G401 (cell line): ENCODE measurements at regions not wholly inside any gene's neighbourhood (a gene's known extent, or its start where the extent isn't known, plus 50 kb on each side); places are given as distances from the start of the nearest gene placed in this dataset.

Experiments
- DNase-seq: peaks from one replicate; pipeline ENCODE4 v3.0.0-alpha.2; 2015; ENCODE audit warnings: low spot score
- in situ Hi-C: cut with HindIII; loops from 2 replicates; pipeline ENCODE4 v1.10.0; 2016; ENCODE audit warnings: low sequenced_read_pairs, mixed read lengths

DNA sequence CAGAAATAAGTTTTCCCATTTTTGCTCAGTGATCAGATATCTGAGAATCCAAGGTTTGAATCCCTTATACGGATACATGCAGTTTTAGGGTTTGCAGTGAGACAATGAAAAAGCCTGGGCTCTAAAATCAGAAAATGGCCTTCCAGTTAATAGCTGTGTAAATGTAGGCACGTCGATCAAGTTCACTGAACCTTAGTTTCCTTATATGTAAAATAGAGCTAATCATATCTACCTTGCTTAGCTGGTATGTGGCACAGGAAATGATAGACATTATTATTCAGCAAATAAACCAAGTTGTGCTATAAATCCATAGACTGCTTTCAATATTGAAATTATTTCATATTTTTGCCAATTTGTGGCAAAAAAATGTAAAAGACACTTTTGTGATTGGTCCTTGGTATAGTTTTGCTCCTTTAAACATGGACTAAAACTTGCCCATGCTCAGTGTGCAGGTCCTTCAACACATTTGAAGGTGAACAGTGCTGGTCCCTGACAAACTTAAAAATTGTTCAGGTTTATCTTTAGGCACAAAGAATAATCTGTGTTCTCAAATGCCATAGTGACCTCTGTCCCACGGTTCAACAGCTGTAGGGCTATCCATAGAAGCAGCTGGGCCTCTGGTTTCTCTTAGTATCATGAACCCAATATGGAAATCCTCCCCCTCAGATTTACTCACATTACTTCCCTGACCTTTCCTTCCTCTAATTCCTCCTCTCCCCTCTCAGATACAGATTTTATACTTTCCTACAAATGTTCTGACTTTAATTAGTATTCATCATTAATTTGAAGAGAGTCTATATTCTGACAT, 51.0 kb downstream of the CCDC54 start:
- peak; percentile 25 for DNase-seq
- in situ Hi-C loops = no loop called here

DNA sequence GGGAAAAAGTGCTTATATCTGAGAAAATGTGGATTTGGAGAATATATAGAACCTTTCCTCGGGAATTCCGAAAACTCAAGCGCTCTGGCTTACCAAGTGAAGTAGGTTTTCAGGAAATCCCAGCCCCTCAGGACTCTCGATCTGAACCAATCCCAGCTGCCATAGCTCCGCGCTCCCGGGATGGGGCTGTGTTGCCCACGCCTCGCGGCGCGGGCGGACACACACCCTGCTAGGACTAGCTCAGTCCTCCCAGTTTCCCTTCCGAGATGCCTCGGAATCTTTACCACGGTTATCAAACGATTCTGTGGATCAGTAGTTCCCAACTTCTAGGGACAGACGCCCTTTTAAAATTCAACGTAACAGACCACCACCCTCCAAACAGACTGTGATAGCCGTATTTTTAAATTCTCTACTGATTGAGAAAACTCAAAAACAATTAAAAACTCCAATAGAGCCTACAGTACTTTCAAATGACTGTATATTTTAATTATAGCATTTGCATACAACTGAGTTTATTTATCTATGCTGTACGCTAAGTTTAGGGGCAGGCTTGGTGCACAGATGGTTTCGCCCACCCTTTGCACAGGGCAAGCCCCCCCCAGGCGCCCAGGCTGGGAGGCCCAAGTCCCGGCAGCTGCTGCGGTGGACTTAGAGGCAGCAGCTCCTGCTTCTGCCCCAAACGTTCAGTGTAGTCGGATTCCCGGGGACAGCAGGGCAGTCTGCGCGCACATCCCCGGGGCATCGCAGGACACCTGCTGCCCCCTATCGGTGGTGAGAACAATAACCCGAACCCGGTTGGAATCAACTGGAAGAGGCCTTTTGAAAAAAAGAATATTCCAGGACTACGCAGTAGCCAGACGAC, 52.3 kb downstream of the CCDC54 start:
- DNase-seq = peak; percentile 82
- in situ Hi-C loops = no loop called here

DNA sequence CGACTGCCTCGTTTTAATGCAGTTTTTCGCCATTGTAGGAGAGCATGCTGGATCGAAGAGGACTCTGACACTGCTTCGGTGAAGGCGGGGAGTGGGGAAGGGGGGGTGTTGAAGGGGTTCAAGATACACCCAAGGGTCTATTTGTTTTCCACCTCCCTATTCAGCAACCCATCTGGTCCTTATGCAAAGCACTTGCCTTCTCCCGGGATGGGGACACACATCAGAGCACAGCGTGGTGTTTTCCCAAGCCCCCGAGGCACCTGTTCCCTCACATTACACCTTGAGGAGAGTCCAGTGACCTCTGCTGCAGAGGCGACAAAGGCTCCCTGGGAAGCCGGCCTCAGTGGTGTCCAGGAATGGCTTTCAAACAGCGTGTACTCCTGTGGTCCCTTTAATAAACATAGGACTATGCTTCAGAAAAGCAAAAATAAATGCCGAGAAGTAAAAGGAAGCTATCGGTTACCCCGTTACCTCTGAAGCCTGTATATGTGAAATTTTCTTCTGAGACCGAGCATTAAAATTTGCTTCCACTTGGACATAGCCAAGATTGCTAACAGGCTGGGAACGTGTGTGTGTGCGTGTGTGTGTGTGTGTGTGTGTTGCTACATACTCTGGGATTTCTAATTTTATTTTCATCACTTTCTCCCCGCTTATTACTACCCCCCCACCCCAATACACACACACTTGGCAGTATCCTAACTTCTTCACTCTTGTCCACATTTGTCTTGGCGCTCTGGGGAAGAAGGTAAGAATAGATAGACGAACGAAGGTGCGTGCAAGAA, 53.2 kb downstream of the CCDC54 start:
- DNase-seq = no peak
- in situ Hi-C loops = no loop called here

DNA sequence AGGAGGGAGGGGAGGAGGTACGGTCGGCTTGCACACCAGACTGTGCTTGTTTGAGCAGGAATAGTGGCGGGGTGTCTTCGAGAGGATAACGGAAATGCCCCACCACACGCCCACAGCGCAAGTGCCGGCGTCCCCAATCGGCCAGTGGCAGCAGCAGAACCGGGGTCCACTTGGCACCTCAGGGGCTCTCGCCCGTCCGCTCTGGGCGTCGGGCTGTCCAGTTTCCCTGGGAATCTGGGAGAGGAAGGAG, 53.7 kb downstream of the CCDC54 start:
- DNase-seq = peak; percentile 66
- in situ Hi-C loops = no loop called here

DNA sequence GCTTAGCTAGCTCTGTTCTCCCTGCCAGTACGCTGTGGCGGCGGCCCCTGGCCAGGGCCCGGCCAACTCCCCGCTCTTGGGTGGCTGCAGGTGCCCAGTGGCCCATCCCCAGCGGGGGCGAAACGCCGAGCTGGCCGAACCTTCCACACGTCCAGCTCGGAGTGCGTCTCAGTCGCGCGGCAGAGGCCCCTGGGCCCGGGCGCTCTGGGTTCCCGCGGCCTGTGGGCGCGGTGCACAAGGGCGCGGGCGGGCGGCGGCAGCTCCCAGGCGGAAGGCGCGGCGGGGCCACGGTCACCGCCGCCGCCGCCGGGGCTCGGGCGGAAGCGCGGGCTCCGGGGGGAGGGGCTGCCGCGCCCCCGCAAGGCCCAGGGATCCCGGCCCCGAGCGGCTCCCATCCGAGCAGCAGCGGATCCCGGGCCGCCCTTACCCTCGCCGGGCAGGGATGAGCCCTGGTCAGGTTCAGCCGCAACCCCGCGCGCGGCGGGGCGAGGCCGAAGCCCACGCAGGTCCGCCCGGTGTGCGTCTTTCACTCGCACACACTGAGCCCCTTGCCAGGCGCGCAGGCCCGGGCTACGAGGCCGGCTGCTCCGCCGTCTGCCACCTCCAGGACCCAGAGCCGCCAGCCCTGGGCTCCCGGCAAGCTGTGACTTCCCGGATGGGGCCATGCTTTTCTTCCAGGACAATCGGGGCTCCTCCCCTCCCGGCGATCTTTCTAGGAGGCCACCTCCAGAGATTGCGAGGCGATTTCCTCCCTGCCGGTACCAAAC, 54.2 kb downstream of the CCDC54 start:
- in situ Hi-C loops = no loop called here
- DNase-seq = peak; percentile 76

DNA sequence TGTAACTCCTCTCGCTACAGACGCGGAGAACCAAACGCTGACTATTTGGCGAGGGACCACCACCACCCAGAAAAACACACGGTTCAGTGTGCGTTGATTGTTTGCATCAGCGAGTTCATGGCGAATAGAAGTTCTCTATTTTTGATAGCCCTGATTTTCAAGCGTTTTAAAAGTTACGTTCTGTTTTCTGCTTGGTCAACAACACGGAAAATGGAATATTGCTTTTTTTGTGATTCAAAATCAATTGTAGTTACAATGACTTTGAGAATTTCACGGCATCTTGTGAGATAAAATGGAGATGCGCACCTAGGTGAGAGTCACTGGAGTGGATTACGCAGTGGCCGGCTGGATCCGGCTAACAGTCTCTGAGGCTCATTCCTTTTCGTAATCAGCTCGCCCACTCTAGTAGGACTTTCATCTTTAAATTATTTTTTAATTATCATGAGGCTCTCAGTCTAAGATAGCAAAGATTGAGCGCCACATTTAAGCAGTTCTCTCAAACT, 54.8 kb downstream of the CCDC54 start:
- peak; percentile 42 for DNase-seq
- in situ Hi-C loops = no loop called here

DNA sequence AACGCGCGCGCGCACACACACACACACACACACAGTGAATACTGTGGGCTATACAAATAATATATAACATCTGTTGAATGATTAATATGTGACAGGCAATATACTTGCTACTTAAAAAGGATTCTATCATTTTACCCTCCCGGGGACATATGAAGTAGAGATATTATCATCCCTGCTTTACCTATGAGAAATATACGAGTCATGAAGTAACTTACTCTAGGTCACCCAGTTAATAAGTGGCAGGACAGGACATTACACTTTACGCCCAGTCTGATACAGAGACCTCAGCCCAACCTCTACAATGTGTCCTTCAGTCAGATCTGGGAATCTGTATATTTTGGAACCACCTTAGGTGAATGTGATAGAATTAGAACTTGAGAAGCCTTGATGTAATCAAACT, 55.4 kb downstream of the CCDC54 start:
- no peak for DNase-seq
- in situ Hi-C loops = no loop called here

DNA sequence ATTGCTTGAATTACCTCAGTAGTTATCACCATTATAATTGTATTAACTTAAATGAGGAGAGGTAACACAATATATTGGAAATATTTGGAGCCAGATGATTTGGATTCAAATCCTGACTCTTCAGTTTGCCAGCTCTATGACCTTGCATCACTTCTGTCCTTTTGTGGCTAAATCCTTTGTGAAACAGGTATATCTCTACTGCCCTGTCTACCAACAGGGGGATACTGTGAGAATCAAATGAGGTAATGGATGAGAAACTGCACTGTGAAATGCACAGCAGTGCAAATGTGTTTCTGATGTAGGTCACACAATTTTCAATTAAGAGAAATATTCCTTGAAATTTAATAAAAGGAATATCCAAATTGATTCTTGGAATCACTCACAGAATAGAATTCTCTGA, 58.8 kb downstream of the CCDC54 start:
- no peak for DNase-seq
- in situ Hi-C loops = no loop called here

DNA sequence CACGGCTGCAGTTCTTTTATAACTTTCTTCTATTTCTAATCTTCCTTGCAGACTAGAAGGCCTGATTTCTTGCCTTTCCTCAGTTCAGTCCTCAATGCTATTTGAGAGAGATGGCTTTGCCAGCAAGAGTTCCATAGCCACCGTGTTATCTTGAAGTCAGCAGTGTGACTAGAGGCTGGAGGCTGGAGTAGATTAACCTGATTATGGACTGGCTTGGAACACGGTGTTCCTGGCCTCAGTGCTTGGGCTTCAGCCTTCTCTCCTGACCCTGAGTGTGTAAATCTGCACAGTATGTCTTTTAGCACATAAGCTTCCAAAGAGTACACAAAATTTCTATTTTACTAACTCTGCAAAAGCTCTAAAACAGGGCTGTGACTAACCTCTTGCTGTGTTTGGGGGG, 61.4 kb downstream of the CCDC54 start:
- in situ Hi-C loops = no loop called here
- DNase-seq = no peak

DNA sequence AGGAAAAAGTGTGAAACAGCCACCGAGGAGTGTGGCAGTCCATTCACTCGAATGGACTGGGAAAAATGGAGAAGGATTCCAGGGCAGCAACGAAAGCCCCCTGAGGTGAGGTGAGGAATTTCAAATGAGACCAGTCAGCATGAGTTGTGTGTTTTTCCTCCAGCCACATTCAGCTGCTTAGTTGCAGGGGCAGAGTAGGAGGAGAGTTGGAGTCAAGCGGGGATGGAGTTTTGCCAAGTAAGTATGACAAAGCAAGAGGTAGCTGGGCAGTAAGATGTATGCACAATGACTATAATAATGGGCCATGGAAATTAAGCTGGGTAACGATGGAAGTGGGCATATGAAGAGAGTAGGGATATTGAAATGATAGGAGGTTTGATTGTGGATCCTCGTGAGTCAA, 64.4 kb downstream of the CCDC54 start:
- DNase-seq = no peak
- in situ Hi-C loops = no loop called here

DNA sequence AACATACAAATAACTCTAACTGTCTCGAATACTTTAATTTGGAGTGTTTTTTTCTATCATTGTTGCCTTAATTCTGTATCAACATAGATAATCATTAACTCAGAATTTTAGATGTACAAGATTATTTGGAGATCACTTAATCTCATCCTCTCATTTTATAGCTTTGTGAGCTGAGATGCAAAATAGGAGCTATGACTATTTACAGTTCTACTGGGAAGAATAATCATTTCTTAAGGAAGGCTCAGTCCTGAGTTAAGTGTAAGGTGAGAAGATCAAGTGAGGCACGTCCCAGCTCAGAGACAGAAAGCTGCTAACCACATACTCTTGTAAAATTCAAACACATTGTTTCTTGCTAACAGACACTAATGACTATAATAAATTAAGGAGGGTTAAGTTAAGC, 66.2 kb downstream of the CCDC54 start:
- DNase-seq = no peak
- in situ Hi-C loops = no loop called here

DNA sequence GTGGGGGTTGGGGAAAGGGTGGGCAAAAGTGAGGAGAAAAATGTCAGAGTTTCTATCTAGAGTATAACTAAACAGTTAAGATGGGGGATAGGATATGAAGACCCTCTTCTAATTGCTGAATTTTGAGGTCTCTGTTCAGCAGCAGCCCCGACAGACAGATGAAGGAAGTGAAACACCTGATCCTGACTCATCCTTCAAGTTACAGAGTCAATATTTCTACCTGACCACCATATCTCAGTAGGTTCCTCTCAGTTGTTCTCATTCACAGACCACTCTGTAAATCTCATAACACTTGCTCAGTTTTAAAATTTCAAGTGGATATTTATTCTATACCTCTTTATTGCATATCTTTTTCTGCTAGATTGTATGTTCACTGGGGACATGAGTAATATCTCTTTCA, 69.5 kb downstream of the CCDC54 start:
- DNase-seq = no peak
- in situ Hi-C loops = no loop called here

DNA sequence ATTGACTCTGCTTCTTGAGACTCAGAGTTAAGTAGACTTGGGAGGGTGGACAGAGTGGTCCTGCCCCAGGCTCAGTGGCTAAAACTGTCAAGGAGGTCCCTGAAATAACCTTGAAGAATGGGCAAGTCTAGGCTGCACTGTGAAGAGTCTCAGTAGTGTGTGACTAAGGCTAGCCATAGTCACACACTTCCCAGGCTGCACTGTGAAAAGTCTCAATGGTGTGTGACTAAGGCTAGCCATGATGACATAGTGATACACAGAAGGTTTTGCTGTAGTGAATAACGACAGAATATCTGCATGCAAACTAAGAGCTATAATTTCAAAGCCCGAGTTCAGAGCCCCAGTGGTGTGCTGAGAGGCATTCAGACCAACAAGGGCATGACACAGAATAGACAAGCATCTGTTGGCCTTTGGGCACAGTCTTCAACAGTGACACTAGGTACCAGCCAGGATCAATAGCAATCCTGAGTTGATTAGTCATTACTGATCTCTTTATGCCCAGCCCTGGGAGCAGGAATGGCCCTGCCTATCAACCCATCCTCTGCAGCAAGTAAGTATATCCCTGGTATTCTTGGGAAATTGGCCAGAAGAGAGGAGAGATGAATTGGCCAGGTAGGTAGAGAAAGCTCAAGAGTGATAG, 72.4 kb upstream of the BBX start:
- in situ Hi-C loops = no loop called here
- no peak for DNase-seq

DNA sequence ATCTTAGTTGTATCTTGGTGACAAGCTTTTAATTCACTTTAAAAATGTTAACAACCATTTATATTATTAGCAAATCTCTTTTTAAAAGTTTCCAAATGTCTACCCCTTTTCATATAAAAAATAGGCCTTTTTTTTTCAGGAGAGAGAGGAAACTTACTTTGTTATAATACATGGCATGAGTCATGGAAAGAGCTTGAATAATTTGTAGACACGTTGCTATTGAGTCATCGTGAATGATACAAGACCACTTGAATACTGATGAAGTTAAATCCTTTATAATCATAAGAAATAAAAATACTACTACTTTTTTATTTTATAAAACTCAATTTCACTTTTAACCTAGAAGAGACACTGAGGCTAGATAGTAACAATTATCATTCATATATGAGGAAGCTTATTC, 70.3 kb upstream of the BBX start:
- in situ Hi-C loops = no loop called here

DNA sequence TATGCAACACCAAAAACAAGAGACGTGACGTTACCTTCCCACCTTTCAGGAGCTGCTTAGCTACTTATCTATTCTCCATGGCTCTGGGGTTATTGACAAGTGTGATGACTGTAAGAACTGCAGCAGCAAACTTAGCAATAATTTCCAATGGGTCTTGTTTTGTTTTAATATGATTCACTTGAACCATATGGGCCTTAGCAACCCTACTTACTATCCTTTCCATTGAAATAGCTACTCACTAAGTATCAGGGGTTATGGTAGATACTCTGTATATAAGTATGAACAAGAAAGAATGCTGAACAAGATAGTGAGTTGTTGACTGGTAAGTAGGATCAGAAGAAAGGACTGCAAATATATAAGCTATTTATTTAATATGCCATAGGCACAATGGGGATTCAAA, 69.3 kb upstream of the BBX start:
- in situ Hi-C loops = no loop called here

More for the DNA sequence above, 70.3 kb upstream of the BBX start:
- no peak for DNase-seq

DNA sequence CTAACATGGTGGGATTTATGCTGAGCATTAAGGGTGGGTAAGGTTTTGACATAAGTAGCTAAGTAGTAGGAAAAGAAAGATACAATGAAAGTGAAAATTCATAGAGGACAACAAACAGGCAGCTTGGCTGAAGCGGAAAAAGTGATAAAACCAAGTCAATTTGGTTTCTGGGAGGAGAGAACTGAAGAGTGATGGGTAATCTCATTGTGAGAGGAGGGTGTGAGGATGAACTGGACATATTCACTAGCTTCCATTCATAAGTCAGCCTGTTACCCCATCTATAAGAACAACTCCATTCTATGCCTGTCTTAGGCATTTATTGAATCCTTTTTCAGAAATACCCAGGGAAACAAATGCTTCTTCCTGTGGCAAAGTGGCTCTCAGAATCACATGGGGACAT, 67.1 kb upstream of the BBX start:
- DNase-seq = no peak
- in situ Hi-C loops = no loop called here

More for the DNA sequence above, 69.3 kb upstream of the BBX start:
- no peak for DNase-seq

DNA sequence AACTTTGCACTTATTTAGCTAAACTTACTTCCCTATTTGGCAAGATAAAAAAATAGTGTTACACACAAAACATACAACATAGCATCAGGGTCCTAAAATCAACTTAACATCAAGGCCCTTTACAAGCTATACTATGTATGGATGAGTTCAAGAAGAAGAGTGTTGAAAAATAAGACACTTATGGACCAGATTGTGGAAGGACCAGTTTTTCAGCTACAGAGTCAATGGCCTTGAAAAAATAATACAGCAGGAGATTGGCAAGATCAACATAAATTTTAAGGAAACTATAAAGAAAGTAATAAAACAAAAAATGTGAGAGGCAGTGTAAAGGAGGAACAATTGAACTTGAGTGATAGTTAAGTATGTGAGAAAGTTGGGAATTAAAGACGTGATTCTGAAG, 66.3 kb upstream of the BBX start:
- in situ Hi-C loops = no loop called here

DNA sequence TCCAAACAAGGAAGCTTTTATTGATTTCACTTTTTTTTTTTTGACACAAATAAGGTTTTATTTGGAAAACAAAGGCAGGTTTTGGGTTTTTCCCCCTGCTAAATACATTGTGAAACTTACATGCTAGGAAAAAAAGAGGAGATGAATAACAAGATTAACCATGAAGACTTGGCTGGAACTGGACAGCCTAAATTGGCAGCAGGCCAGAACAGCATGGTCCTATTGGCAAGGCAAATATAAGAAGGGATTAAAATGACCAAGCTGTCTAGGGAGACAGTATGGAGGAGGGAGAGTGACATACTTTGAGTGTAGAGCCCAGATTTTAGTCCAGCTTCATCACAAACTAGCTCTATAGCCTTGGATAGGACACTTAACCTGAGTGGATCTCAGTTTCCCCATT, 63.9 kb upstream of the BBX start:
- in situ Hi-C loops = no loop called here
- peak; percentile 9 for DNase-seq

More for the DNA sequence above, 66.3 kb upstream of the BBX start:
- no peak for DNase-seq

DNA sequence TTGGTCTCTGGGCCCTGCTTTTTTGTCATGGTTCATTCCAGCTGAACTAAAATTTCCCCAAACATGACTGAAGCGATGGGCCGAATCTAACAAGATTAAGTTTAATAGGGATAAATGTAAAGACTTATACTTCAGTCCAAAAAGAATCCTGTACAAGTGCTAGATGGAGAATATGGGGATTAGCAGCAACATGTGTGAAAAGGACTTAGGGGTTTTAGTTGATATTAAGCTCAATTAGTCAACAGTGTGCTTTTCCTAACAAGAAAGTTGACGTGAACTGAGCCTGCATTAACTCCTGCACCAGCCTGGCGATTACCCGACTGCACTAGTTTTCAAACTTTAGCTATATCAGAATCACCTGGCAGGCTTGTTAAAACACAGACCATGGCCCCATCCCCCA, 61.0 kb upstream of the BBX start:
- no peak for DNase-seq
- in situ Hi-C loops = no loop called here
